Hepatocyte (in vitro differentiated cells): ENCODE measurements at regions not wholly inside any gene's neighbourhood (a gene's known extent, or its start where the extent isn't known, plus 50 kb on each side); places are given as distances from the start of the nearest gene placed in this dataset.

ENCODE experiments used
- CTCF ChIP-seq: fragments of 200-600 bp; sonication (generic); IDR thresholded peaks from 2 replicates; pipeline ENCODE4 v1.5.1; 2016; ENCODE audit warnings: antibody characterized with exemption, mild to moderate bottlenecking; ENCODE audit not compliant: poor library complexity
- EZH2 ChIP-seq: fragments of 200-600 bp; sonication (generic); IDR thresholded peaks from 2 replicates; pipeline ENCODE4 v1.6.1; 2016; ENCODE audit warnings: antibody characterized with exemption, mild to moderate bottlenecking, borderline replicate concordance
- EZH2phosphoT487 ChIP-seq: fragments of 200-600 bp; sonication (generic); IDR thresholded peaks from one replicate; pipeline ENCODE4 v1.6.1; 2018; ENCODE audit warnings: antibody characterized with exemption, mild to moderate bottlenecking, low read depth, moderate library complexity; ENCODE audit not compliant: unreplicated experiment, severe bottlenecking

GRCh38 chr2:7225848-7226247, 308.6 kb downstream of the RNF144A start:
- TF ChIP-seq CTCF (no peak), EZH2phosphoT487 (no peak), EZH2 (no peak)
